CD4-positive, CD25-positive, alpha-beta regulatory T cell (primary cell): ENCODE measurements at regions not wholly inside any gene's neighbourhood (a gene's known extent, or its start where the extent isn't known, plus 50 kb on each side); places are given as distances from the start of the nearest gene placed in this dataset.

ENCODE experiments used
- ATAC-seq, 2 donors: fragments of 150-1000 bp; cut with Tn5 transposase; one replicate each; pipeline ENCODE4 v1.10.0; 2021; ENCODE audit warnings: low read depth in 2 of 2, moderate number of reproducible peaks in 2 of 2, moderate library complexity in 1 of 2
- DNase-seq, 3 donors: peaks; one replicate each; pipeline versions ENCODE4 v3.0.0 to v3.0.0-alpha.2; 2012 to 2022; ENCODE audit warnings: mixed read lengths in 1 of 3
- H3K27ac ChIP-seq: one replicate; pipeline ENCODE4 v1.7.0; 2013; ENCODE audit warnings: mild to moderate bottlenecking, low read length; ENCODE audit not compliant: insufficient read depth, poor library complexity, severe bottlenecking
- H3K27me3 ChIP-seq: one replicate; pipeline ENCODE4 v1.7.0; 2013; ENCODE audit warnings: low read length; ENCODE audit not compliant: control insufficient read depth, insufficient read depth
- H3K36me3 ChIP-seq: one replicate; pipeline ENCODE4 v1.7.0; 2013; ENCODE audit warnings: mild to moderate bottlenecking, low read length, moderate library complexity; ENCODE audit not compliant: control insufficient read depth, insufficient read depth
- H3K4me1 ChIP-seq: 2 replicates; pipeline ENCODE4 v1.7.0; 2013; ENCODE audit warnings: mild to moderate bottlenecking, low read length; ENCODE audit not compliant: insufficient read depth, control insufficient read depth, poor library complexity, severe bottlenecking
- H3K4me3 ChIP-seq: one replicate; pipeline ENCODE4 v1.7.0; 2013; ENCODE audit warnings: low read depth, mild to moderate bottlenecking, low read length, moderate library complexity
- H3K9me3 ChIP-seq, 2 experiments: 1 replicate in 1 of 2; 2 replicates in 1 of 2; pipeline ENCODE4 v1.7.0; 2013; ENCODE audit warnings: low read length in 2 of 2, mild to moderate bottlenecking in 1 of 2, moderate library complexity in 1 of 2; ENCODE audit not compliant: control insufficient read depth in 2 of 2
- H3K27ac Mint-ChIP-seq, 3 donors: one replicate each; pipeline ENCODE4 v1.8.0; 2020 to 2022; ENCODE audit warnings: mild to moderate bottlenecking in 3 of 3, mixed read lengths in 3 of 3, moderate library complexity in 2 of 3
- H3K27me3 Mint-ChIP-seq: one replicate; pipeline ENCODE4 v1.8.0; 2022; ENCODE audit warnings: mild to moderate bottlenecking, mixed read lengths
- H3K36me3 Mint-ChIP-seq: one replicate; pipeline ENCODE4 v1.8.0; 2020; ENCODE audit warnings: mixed read lengths
- H3K4me1 Mint-ChIP-seq, 4 donors: one replicate each; pipeline ENCODE4 v1.8.0; 2020 to 2022; ENCODE audit warnings: mixed read lengths in 4 of 4, mild to moderate bottlenecking in 1 of 4
- H3K4me3 Mint-ChIP-seq, 4 donors: one replicate each; pipeline ENCODE4 v1.8.0; 2020 to 2022; ENCODE audit warnings: mild to moderate bottlenecking in 4 of 4, mixed read lengths in 4 of 4, moderate library complexity in 3 of 4
- H3K9me3 Mint-ChIP-seq, 7 donors: one replicate each; pipeline ENCODE4 v1.8.0; 2020 to 2022; ENCODE audit warnings: mixed read lengths in 7 of 7, mild to moderate bottlenecking in 3 of 7, moderate library complexity in 2 of 7

- Histone ChIP-seq H3K4me3 (no peak overlapping the region), H3K9me3 (no peaks in the 10 kb centered on the region), H3K27ac (no peak overlapping the region), H3K27me3 (no peaks in the 10 kb centered on the region), H3K36me3 (no peaks in the 10 kb centered on the region), H3K4me1 (no peaks in the 10 kb centered on the region)
- Mint-ChIP-seq H3K27ac (no peak overlapping the region), H3K4me1 (peaks cover 0 to 4% (median 0%) of the 10 kb centered on the region in 4 donors), H3K9me3 (peaks cover 0 to 1% (median 0%) of the 10 kb centered on the region in 7 donors), H3K36me3 (peaks cover 5% of the 10 kb centered on the region), H3K27me3 (peaks cover 27% of the 10 kb centered on the region), H3K4me3 (no peak overlapping the region)
- ATAC-seq (no peak), DNase-seq (no peak)
Measured at GRCh38 chr16:79331066-79331465, 269.5 kb downstream of the MAF start.

GRCh38 chr16:79329967-79330366, 270.6 kb downstream of the MAF start:
- no peaks in the 10 kb centered on the region for H3K27me3 ChIP-seq
- peaks cover 27% of the 10 kb centered on the region for H3K27me3 Mint-ChIP-seq
- peaks cover 0 to 1% (median 0%) of the 10 kb centered on the region in 7 donors for H3K9me3 Mint-ChIP-seq
- H3K4me1 ChIP-seq, result no peaks in the 10 kb centered on the region
- no peak overlapping the region for H3K27ac ChIP-seq
- H3K36me3 ChIP-seq, result no peaks in the 10 kb centered on the region
- peaks cover 5% of the 10 kb centered on the region for H3K36me3 Mint-ChIP-seq
- no peak overlapping the region for H3K4me3 ChIP-seq
- peaks cover 0 to 8% (median 2%) of the 10 kb centered on the region in 4 donors for H3K4me1 Mint-ChIP-seq
- no peak overlapping the region for H3K27ac Mint-ChIP-seq
- no peak overlapping the region for H3K4me3 Mint-ChIP-seq
- ATAC-seq (no peak), DNase-seq (no peak)
- no peaks in the 10 kb centered on the region for H3K9me3 ChIP-seq

GRCh38 chr16:79329166-79329521, 271.4 kb downstream of the MAF start:
- Histone ChIP-seq H3K36me3 (no peaks in the 10 kb centered on the region), H3K27ac (no peak overlapping the region), H3K27me3 (no peaks in the 10 kb centered on the region), H3K4me3 (no peak overlapping the region), H3K9me3 (no peaks in the 10 kb centered on the region), H3K4me1 (no peaks in the 10 kb centered on the region)
- Mint-ChIP-seq H3K4me3 (no peak overlapping the region), H3K36me3 (peaks cover 5% of the 10 kb centered on the region), H3K9me3 (peaks cover 0 to 1% (median 0%) of the 10 kb centered on the region in 7 donors), H3K4me1 (peaks cover 0 to 8% (median 2%) of the 10 kb centered on the region in 4 donors), H3K27ac (no peak overlapping the region), H3K27me3 (peaks cover 33% of the 10 kb centered on the region)
- ATAC-seq (no peak), DNase-seq (no peak)

- ATAC-seq, result no peak
Measured at GRCh38 chr16:79328402-79329165, 272.0 kb downstream of the MAF start.

GRCh38 chr16:79327836-79328235, 272.7 kb downstream of the MAF start:
- no peaks in the 10 kb centered on the region for H3K27me3 ChIP-seq
- no peak overlapping the region for H3K27ac ChIP-seq
- Mint-ChIP-seq H3K4me3 (no peak overlapping the region), H3K36me3 (peaks cover 5% of the 10 kb centered on the region), H3K4me1 (peaks cover 0 to 8% (median 0%) of the 10 kb centered on the region in 4 donors), H3K9me3 (peaks cover 0 to 1% (median 0%) of the 10 kb centered on the region in 7 donors), H3K27ac (no peak overlapping the region), H3K27me3 (peaks cover 43% of the 10 kb centered on the region)
- H3K36me3 ChIP-seq, result no peaks in the 10 kb centered on the region
- no peak overlapping the region for H3K4me3 ChIP-seq
- H3K4me1 ChIP-seq, result no peaks in the 10 kb centered on the region
- DNase-seq, result no peak
- ATAC-seq, result no peak
- no peaks in the 10 kb centered on the region for H3K9me3 ChIP-seq

More at GRCh38 chr16:79328402-79329165, 272.0 kb downstream of the MAF start:
- H3K27me3 ChIP-seq, result no peaks in the 10 kb centered on the region
- DNase-seq, result no peak
- H3K9me3 ChIP-seq, result no peaks in the 10 kb centered on the region
- H3K36me3 ChIP-seq, result no peaks in the 10 kb centered on the region
- H3K4me1 ChIP-seq, result no peaks in the 10 kb centered on the region
- Mint-ChIP-seq H3K4me1 (peaks cover 0 to 8% (median 0%) of the 10 kb centered on the region in 4 donors), H3K9me3 (peaks cover 0 to 1% (median 0%) of the 10 kb centered on the region in 7 donors), H3K4me3 (no peak overlapping the region), H3K27me3 (peaks cover 38% of the 10 kb centered on the region), H3K36me3 (peaks cover 5% of the 10 kb centered on the region), H3K27ac (no peak overlapping the region)
- H3K4me3 ChIP-seq, result no peak overlapping the region
- H3K27ac ChIP-seq, result no peak overlapping the region

GRCh38 chr16:79326549-79326948, 274.0 kb downstream of the MAF start:
- H3K4me3 ChIP-seq, result no peak overlapping the region
- DNase-seq (no peak), ATAC-seq (no peak)
- Mint-ChIP-seq H3K27me3 (peaks cover 49% of the 10 kb centered on the region), H3K4me1 (peaks cover 0 to 8% (median 0%) of the 10 kb centered on the region in 4 donors), H3K9me3 (peaks cover 0 to 1% (median 0%) of the 10 kb centered on the region in 7 donors), H3K27ac (no peak overlapping the region), H3K4me3 (no peak overlapping the region), H3K36me3 (peaks cover 1% of the 10 kb centered on the region)
- no peaks in the 10 kb centered on the region for H3K4me1 ChIP-seq
- no peaks in the 10 kb centered on the region for H3K27me3 ChIP-seq
- H3K36me3 ChIP-seq, result no peaks in the 10 kb centered on the region
- no peaks in the 10 kb centered on the region for H3K9me3 ChIP-seq
- no peak overlapping the region for H3K27ac ChIP-seq

GRCh38 chr16:79325226-79325945, 275.2 kb downstream of the MAF start:
- DNase-seq, result no peak
- no peaks in the 10 kb centered on the region for H3K9me3 ChIP-seq
- H3K36me3 ChIP-seq, result no peaks in the 10 kb centered on the region
- no peak overlapping the region for H3K4me3 ChIP-seq
- H3K27me3 Mint-ChIP-seq, result peaks cover 58% of the 10 kb centered on the region
- H3K9me3 Mint-ChIP-seq, result peaks cover 0 to 1% (median 0%) of the 10 kb centered on the region in 7 donors
- ATAC-seq, result no peak
- H3K27me3 ChIP-seq, result no peaks in the 10 kb centered on the region
- H3K27ac Mint-ChIP-seq, result no peak overlapping the region
- peaks cover 0 to 8% (median 0%) of the 10 kb centered on the region in 4 donors for H3K4me1 Mint-ChIP-seq
- no peaks in the 10 kb centered on the region for H3K4me1 ChIP-seq
- H3K4me3 Mint-ChIP-seq, result no peak overlapping the region
- H3K27ac ChIP-seq, result no peak overlapping the region
- H3K36me3 Mint-ChIP-seq, result no peaks in the 10 kb centered on the region
